ENCODE measurements at regions not wholly inside any gene's neighbourhood (a gene's known extent, or its start where the extent isn't known, plus 50 kb on each side); places are given as distances from the start of the nearest gene placed in this dataset.

DNA sequence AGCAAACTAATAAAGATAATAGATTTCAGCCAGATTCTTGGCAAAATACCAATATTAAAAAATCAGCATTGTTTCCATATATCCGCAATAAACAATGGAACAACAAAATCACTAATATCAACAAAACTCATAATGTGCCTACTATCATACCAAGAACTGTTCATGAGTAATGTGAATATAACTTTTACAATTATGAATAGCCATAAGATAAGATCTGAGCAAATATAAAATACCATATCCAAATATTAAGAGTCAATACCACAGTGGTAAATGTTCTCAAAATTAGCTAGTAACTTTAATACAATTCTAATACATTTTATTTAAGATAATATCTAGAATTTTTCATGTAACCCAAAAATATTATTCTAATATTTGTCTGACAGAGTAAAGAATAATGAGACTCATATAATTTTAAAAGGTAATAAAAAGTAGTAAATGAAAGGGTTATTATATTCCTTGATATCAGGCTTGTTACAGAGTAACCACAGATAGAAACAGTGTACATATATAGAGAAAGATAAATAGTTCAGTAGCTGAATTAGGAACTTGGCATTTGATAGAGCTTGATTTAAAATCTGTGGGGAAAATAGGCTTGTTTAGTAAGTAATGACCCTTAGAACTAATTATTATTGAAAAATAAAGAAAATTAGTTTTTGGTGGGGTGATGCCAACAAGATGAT is 2126.6 kb downstream of the MRPL39 start:
- intact Hi-C loops (cut with DNase I), result no loop called here
- no peaks in the 10 kb centered on the region for H3K4me1 ChIP-seq (ENCODE audit: insufficient read depth)
- WGBS, 3 donors, result 92 to 93% (median 93%) methylated on average over 1 of the region's 1 CpG
- H3K27ac ChIP-seq, result no peak overlapping the region
- H3K4me3 ChIP-seq, result no peak overlapping the region
- H3K36me3 ChIP-seq, result no peaks in the 10 kb centered on the region
- no peaks in the 10 kb centered on the region for H3K27me3 ChIP-seq
- TF ChIP-seq, protein P1, sequence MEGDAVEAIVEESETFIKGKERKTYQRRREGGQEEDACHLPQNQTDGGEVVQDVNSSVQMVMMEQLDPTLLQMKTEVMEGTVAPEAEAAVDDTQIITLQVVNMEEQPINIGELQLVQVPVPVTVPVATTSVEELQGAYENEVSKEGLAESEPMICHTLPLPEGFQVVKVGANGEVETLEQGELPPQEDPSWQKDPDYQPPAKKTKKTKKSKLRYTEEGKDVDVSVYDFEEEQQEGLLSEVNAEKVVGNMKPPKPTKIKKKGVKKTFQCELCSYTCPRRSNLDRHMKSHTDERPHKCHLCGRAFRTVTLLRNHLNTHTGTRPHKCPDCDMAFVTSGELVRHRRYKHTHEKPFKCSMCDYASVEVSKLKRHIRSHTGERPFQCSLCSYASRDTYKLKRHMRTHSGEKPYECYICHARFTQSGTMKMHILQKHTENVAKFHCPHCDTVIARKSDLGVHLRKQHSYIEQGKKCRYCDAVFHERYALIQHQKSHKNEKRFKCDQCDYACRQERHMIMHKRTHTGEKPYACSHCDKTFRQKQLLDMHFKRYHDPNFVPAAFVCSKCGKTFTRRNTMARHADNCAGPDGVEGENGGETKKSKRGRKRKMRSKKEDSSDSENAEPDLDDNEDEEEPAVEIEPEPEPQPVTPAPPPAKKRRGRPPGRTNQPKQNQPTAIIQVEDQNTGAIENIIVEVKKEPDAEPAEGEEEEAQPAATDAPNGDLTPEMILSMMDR (IDR thresholded peaks at IDR 0.05), result no peak
- TF ChIP-seq POLR2A (IDR thresholded peaks at IDR 0.05) (no peak), EP300 (IDR thresholded peaks at IDR 0.05) (no peak)
- no peaks in the 10 kb centered on the region for H3K9me3 ChIP-seq
- no peak for DNase-seq

- Histone ChIP-seq H3K4me1 (ENCODE audit: insufficient read depth) (no peaks in the 10 kb centered on the region), H3K27me3 (no peaks in the 10 kb centered on the region), H3K4me3 (no peak overlapping the region), H3K27ac (no peak overlapping the region), H3K9me3 (no peaks in the 10 kb centered on the region), H3K36me3 (no peaks in the 10 kb centered on the region)
- TF ChIP-seq POLR2A (IDR thresholded peaks at IDR 0.05) (no peak), EP300 (IDR thresholded peaks at IDR 0.05) (no peak)
- TF ChIP-seq, protein P1 (IDR thresholded peaks at IDR 0.05), result no peak
- intact Hi-C loops (cut with DNase I), result no loop called here
- DNase-seq, result no peak
These were observed 2128.9 kb downstream of the MRPL39 start for GRCh38 chr21:23478381-23478780.

DNA sequence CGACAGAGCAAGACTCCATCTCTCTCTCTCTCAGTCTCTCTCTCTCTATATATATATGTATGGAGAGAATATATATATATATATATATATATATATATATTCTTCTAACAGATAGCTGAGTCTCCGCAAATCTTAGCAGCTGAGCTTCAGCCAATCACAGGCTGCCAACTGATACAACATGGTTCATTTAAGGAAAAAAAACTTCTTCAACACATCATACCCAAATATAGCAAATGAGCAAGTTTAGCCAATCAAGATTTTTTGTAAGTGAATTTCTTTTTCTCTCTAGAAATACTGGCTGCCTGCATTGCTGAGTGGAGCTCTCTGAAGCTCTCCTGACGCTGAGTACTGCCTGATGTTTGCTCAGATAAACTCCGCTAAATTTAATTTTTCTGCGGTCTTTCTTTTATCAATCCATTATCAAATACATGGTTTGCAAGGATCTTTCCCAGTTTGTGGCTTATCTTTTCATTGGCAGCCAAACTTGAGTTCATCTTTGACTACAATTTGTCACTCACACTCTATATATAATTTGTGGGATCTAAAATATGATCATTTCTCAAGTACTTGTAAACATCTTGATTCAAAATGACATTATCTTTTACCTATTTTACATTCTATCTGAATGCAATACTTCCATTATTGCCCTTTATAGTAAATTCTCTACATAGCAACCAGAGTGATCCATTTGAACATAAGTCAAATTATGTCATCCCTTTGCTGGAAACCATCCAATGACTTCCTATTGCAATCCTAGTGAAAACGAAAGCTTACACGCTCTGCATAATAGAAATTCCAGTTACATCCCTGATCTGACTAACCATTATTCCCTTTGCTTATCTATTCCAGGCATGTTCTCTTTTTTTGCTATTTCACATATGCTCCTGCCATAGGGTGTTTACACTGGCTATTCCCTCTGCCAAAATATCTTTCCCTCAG is 2131.7 kb downstream of the MRPL39 start:
- H3K27ac ChIP-seq, result no peak overlapping the region
- no peak overlapping the region for H3K4me3 ChIP-seq
- no peaks in the 10 kb centered on the region for H3K36me3 ChIP-seq
- no peak for DNase-seq
- no peak for TF ChIP-seq EP300 (IDR thresholded peaks at IDR 0.05)
- no peak for TF ChIP-seq POLR2A (IDR thresholded peaks at IDR 0.05)
- TF ChIP-seq, protein P1 (IDR thresholded peaks at IDR 0.05), result no peak
- H3K9me3 ChIP-seq, result no peaks in the 10 kb centered on the region
- H3K27me3 ChIP-seq, result no peaks in the 10 kb centered on the region
- no peaks in the 10 kb centered on the region for H3K4me1 ChIP-seq (ENCODE audit: insufficient read depth)
- intact Hi-C loops (cut with DNase I), result no loop called here
- WGBS, 3 donors, result 71 to 77% (median 73%) methylated on average over 7 of the region's 7 CpGs

- H3K27ac ChIP-seq, result no peak overlapping the region
- H3K4me3 ChIP-seq, result no peak overlapping the region
- no peaks in the 10 kb centered on the region for H3K9me3 ChIP-seq
- H3K27me3 ChIP-seq, result no peaks in the 10 kb centered on the region
- no peak for DNase-seq
- TF ChIP-seq EP300 (IDR thresholded peaks at IDR 0.05), result no peak
- no peak for TF ChIP-seq POLR2A (IDR thresholded peaks at IDR 0.05)
- TF ChIP-seq, protein P1 (IDR thresholded peaks at IDR 0.05), result no peak
- H3K36me3 ChIP-seq, result no peaks in the 10 kb centered on the region
- intact Hi-C loops (cut with DNase I), result no loop called here
- H3K4me1 ChIP-seq (ENCODE audit: insufficient read depth), result no peaks in the 10 kb centered on the region
These were observed 2135.4 kb downstream of the MRPL39 start for GRCh38 chr21:23471877-23472276.
